GM10248 (cell line): ENCODE measurements at regions not wholly inside any gene's neighbourhood (a gene's known extent, or its start where the extent isn't known, plus 50 kb on each side); places are given as distances from the start of the nearest gene placed in this dataset.

Experiments used
- CTCF ChIA-PET: fragments of 300-600 bp; sonication (Branson Sonifier 250); formaldehyde crosslinking; extraction: SDS; loops from one replicate; lab custom pipeline; 2021; ENCODE audit warnings: antibody characterized with exemption; lab: Yijun Ruan, JAX
- POLR2A ChIA-PET: fragments of 350-650 bp; sonication (Branson Sonifier 250); formaldehyde crosslinking; extraction: SDS; loops from one replicate; lab custom pipeline; 2020; ENCODE audit warnings: antibody characterized with exemption; lab: Yijun Ruan, JAX
- DNase-seq: peaks from one replicate; pipeline ENCODE4 v3.0.0; 2012; ENCODE audit errors: extremely low spot score
- TF ChIP-seq, protein P1 (sequence below): IDR thresholded peaks from 2 replicates; pipeline ENCODE4 v1.5.1; 2012; ENCODE audit warnings: mild to moderate bottlenecking, low read depth; ENCODE audit errors: extremely low read depth, missing control alignments, control extremely low read depth

DNA sequence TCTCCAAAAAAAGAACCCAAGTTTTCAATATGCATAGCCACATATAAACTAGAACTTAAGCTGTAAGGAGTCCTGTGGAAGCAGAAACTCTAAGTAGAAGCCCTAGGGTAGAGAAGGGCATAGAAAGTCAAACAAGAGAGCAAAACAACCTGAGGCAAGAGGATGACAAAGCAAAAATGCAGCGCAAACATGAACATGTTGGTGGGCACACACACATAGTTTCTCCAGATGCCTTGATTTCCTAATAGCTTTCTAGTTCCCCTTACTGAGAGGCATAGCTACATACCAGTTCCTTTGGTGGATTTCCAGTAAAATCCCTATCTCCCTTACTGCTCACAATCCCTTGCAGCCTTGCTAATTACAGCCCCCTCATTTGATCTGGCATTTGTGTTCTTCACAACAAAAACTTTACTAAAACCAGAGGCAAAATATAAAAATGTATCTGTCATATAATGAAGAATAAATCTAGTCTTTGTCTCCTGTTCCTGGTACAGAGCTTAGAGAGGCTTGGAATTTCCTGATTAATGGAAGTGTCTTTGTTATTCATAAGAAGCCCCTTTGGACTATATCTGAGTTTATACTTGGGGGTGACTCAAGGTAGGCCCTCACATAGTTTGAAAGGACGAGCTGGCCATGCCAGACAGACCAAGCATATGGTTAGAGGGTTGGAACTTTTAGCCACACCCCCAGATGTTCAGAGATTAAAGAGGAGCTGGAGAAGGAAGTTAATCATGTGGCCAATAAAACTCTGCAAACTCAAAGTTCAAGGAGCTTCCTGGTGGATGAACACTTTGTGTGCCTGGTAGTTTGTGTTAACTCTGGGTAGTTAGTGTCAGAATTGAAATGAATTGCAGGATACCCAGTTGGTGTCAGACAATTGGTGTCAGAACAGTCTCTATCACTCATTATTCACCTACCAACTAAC is 52.7 kb upstream of the ZCCHC13 start:
- POLR2A ChIA-PET, result no interaction called here
- TF ChIP-seq, protein P1, sequence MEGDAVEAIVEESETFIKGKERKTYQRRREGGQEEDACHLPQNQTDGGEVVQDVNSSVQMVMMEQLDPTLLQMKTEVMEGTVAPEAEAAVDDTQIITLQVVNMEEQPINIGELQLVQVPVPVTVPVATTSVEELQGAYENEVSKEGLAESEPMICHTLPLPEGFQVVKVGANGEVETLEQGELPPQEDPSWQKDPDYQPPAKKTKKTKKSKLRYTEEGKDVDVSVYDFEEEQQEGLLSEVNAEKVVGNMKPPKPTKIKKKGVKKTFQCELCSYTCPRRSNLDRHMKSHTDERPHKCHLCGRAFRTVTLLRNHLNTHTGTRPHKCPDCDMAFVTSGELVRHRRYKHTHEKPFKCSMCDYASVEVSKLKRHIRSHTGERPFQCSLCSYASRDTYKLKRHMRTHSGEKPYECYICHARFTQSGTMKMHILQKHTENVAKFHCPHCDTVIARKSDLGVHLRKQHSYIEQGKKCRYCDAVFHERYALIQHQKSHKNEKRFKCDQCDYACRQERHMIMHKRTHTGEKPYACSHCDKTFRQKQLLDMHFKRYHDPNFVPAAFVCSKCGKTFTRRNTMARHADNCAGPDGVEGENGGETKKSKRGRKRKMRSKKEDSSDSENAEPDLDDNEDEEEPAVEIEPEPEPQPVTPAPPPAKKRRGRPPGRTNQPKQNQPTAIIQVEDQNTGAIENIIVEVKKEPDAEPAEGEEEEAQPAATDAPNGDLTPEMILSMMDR, result no peak
- CTCF ChIA-PET, result interaction anchor here (1.1 to 2.0 kb wide), 2 partner anchors 13 to 19 kb away, joined by 3 to 6 read pairs; no protein-coding TSS in a partner anchor
- no peak for DNase-seq

DNA sequence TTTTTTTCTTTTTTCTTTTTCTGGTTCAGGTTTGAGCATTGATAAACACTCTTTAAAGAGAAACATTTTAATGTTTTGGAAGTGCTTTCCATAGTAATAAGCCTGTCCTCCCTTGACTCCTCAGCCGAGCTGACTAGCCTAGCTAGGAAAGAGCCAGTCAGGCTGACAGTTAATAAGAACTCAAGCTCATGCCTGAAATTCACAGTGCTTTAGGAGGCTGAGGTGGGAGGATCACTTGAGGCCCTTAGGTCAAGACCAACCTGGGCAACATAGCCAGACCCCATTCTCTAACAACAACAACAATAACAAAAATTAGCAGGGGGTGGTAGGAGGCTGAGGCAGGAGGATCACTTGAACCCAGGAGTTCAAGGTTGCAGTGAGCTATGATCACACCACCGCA is 53.4 kb upstream of the ZCCHC13 start:
- DNase-seq, result no peak
- CTCF ChIA-PET, result interaction anchor here (1.1 to 2.0 kb wide), 2 partner anchors 13 to 20 kb away, joined by 3 to 6 read pairs; no protein-coding TSS in a partner anchor
- TF ChIP-seq, protein P1, result no peak
- POLR2A ChIA-PET, result no interaction called here

DNA sequence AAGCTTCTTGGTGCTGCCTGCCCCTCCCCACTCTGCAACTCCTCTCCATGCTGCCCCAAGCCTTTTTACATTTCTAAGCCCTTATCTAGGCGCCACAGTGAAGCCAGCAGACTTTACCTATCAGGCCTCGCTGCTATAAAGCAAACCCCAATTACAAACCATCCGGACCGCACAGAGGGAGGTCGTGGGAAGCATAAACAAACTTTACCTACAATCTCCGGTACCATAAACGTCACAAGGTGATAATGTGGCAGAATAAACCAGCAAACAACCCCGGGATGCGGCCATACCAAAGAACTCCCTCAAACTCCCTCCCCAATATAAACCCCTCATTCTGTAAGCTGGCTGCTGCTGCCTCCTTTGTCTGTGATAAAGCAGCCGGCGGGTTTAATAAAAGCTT is 54.0 kb upstream of the ZCCHC13 start:
- no peak for DNase-seq
- CTCF ChIA-PET, result interaction anchor here (1.1 to 2.0 kb wide), 3 partner anchors 8 to 21 kb away, joined by 3 to 6 read pairs (median 3); no protein-coding TSS in a partner anchor
- TF ChIP-seq, protein P1, result no peak
- POLR2A ChIA-PET, result no interaction called here

DNA sequence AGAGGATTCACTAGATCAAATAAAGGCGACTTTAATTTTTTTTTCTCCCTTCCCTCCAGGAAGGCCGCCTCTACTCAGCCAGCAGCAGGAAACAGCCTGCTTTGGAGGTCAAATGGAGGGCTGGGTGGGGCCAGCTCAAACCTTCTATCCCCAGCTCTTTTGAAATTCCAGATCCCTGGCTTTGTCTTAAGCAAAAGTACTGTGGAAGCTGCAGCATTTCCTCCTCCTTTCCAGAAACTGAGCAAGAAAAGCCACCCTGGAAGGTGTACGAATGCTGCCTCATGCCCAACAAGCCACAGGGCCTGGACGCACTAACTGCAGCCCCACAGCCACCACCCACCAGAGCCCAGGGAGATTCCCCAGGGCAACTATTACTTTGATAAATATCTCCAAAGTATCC is 55.1 kb upstream of the ZCCHC13 start:
- DNase-seq, result no peak
- ChIA-PET CTCF (interaction anchor here (1.4 kb wide), 1 partner anchor 9 kb away, joined by 3 read pairs; no protein-coding TSS in a partner anchor), POLR2A (no interaction called here)
- TF ChIP-seq, protein P1, result no peak

DNA sequence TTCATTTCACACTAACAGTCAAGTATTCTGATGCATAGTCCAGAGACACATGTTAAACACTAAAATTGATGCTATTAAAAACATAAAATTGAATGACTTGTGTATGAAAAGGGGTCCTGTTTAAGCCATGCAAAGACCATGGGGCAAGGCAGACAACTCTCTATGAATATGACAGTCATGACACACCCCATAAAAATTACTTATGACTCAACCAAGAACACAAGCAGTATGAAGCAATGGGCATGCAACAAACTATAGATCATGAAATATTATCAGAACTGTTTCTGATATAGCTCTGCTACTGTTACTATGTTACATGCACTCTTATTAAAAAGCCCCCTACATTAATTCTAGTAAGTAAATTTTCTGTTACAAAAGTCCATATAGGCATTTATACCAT is 57.5 kb upstream of the ZCCHC13 start:
- ChIA-PET POLR2A (no interaction called here), CTCF (no interaction called here)
- TF ChIP-seq, protein P1, result no peak
- DNase-seq, result no peak

DNA sequence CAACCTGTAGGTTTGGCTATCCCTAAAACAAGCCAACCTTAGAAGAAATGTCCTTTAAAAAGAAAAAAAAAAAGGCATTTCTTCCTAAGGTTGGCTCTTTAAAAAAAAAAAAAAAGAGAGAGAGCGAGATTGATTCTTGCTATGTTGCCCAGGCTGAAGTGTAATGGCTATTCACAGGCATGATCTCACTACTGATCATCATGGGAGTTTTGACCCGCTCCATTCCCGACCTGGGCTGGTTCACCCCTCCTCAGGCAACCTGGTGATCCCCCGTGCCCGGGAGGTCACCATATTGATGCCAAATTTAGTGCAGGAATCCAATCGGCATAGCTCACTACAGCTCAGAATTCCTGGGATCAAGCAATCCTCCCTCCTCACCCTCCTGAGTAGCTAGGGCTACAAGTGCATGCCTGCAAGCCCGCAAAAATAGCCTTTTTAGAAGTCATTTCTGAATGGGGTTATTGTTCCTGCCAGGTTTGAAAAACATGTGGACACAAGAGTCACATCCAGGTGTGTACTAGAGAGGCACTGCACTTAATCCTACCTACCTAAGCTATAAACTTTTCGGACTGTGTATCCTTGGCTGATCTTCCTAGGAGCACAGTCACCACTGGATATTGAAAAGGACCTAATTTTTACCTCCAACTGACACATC is 61.4 kb upstream of the ZCCHC13 start:
- TF ChIP-seq, protein P1, result no peak
- ChIA-PET CTCF (no interaction called here), POLR2A (no interaction called here)
- DNase-seq, result no peak
